ENCODE measurements at regions not wholly inside any gene's neighbourhood (a gene's known extent, or its start where the extent isn't known, plus 50 kb on each side); places are given as distances from the start of the nearest gene placed in this dataset.
"Not testable (repeated sequence)": the region's sequence is repeated elsewhere in the genome, so short reads cannot be mapped to it uniquely, and the experiment has no call there.

GRCh38 chr19:56978023-56978565, 137.6 kb upstream of the PEG3 start:
- DNase-seq = no peak

DNA sequence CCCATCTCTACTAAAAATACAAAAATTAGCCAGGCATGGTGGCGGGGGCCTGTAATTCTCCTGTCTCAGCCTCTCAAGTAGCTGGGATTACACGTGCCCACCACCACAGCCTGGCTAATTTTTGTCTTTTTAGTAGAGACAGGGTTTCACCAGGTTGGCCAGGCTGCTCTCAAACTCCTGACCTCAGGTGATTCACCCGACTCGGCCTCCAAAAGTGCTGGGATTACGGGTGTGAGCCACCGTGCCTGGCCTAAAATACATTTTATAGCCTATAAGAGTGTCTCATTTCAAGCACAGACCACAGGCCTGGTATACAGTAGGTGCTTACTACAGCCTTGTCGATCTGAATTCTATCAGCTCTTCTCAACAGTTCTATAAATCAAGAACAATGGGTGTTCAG, 139.5 kb upstream of the USP29 start:
- DNase-seq = not testable (repeated sequence)

- DNase-seq = no peak
Measured at GRCh38 chr19:56980906-56981305, 138.9 kb upstream of the USP29 start.

DNA sequence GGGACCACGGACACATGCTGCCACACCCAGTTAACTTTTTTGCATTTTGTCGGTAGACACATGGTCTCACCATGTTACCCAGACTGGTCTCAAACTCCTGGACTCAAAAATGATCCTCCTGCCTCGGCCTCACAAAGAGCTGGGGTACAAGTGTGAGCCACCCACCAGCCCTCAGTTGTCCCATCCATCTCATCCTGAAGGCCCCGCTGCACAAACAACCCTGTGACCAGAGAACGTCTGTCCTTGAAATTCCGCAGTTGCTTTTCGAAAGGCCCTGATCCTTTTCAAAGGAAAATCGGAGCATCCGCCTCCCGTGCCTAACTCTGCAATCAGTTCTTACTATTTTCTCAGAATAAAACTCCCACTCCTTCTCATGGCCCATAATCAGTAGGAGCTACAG, 138.3 kb upstream of the USP29 start:
- not testable (repeated sequence) for DNase-seq

- no peak for DNase-seq
Measured at GRCh38 chr19:56983171-56983570, 136.6 kb upstream of the USP29 start.

DNA sequence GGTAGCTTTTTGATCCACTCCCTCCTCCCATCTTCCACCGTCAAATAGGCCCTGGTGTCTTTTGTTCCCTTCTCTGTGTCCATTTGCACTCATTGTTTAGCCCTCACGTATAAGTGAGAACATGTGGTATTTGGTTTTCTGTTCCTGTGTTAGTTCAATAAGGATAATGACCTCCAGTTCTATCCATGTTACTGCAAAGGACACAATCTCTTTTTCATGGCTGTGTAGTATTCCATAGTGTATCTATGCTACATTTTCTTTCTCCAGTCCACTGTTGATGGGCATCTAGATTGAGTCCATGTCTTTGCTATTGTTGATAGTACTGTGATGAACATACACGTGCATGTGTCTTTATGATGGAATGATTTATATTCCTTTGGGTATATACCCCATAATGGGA, 136.0 kb upstream of the USP29 start:
- DNase-seq = no peak

DNA sequence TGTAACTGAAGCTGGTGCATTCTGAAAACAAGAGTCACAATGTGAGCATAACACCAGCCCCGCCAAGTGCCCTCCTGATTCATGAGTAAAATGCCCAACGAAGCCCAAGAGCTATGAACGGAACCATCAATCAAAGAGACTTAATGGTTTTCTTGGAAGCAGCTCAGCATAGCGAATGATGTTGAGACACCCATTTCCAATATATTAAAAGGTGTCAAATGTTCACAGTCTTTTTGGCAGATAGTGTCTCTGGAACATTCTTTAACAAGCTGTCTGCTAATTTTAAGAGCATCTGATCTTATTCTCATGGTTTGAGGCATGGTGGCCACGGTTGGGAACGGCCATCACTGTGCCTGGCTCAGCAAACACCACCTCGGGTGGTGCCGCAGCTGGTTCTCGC, 133.4 kb upstream of the USP29 start:
- no peak for DNase-seq

GRCh38 chr19:56987184-56987583, 132.6 kb upstream of the USP29 start:
- no peak for DNase-seq

DNA sequence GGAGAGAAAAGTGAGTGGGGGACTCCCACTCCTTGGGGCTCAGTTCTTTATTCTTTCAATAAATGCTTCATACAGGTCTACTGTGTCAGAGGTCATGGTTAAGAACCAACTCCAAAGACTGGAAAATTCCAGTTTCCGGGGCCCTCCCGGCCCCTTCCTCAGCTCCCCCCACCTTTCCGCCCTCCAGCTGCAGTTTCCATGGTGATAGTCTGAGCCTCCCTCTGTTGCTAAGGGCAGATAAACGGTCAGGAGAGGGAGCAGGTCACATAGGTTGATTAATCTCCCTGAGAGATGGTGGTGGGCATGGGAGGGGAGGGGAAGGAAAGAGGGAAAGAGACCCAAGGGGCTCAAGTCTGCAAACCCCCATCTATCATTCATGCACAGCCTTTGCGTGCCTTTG, 131.5 kb upstream of the USP29 start:
- no peak for DNase-seq

GRCh38 chr19:56991912-56992311, 127.9 kb upstream of the USP29 start:
- peak in 2 of 3 donors; percentile 33 to 57 for DNase-seq

GRCh38 chr19:56993851-56994250, 125.9 kb upstream of the USP29 start:
- no peak for DNase-seq

GRCh38 chr19:56994251-56995017, 125.4 kb upstream of the USP29 start:
- DNase-seq = no peak

GRCh38 chr19:56995303-56995702, 124.5 kb upstream of the USP29 start:
- peak in 1 of 3 donors; percentile 12 for DNase-seq

DNA sequence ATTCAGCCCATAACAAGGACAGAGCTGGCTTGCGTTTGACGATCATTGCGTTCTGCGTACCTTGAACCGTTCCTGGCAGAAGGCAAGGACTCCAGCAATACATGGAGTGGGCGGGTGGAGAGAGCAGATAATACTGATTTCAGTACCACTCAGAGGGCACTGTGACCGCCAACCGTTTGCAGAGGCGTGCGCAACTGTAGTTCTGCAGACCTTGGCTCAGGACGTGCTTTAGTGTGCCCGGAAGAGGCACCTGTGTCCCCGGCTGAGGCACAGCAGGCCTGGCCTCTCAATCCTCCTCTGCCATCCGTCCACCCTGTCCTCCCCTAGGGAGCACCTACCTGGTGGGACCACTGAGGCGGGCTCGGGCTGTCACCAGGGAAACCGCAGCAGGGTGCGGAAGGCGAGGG, 117.6 kb upstream of the USP29 start:
- no peak for DNase-seq

DNA sequence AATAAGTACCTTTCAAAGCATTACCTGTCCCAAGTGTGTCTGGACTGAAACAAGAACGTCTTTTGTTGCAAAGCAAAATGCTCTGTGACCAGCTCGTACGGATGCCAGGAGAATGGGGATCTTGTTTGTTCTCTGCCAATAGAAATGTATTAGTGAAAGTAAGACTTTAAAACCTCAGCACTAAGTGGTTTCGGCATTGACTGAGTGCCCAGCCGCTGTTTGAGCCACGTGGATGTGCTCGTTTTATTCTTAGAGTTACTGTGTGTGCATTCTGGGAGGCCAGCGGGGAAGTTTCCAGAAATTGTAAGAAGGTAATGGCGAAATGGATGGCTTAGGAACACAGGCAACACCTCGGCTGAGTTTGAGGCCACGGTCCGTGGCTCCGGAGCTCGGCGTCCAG, 117.1 kb upstream of the USP29 start:
- no peak for DNase-seq

GRCh38 chr19:57004418-57004817, 115.4 kb upstream of the USP29 start:
- DNase-seq = no peak

DNA sequence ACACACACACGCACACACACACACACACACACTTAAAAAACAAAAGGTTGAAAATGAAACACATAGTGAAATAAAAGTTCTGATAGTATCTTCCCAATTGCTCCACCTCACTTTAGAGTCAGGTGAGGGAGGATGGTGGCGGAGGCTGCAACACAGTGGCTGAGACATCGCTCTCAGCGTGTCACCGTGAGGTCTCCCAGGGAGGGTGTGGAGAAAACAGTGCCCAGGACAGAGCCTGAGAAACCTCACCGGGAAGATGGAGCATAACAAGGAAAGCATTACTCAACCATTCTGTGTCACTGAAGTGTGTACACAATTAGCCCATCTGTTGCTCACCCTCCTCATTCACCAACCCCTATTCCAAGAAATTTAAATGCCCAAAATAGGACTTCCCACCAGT, 111.4 kb upstream of the USP29 start:
- DNase-seq = no peak

- no peak for DNase-seq
Measured at GRCh38 chr19:57010541-57010940, 109.2 kb upstream of the USP29 start.

- DNase-seq = no peak
Measured at GRCh38 chr19:57016076-57016475, 103.7 kb upstream of the USP29 start.

- DNase-seq = no peak
Measured at GRCh38 chr19:57016491-57016890, 103.3 kb upstream of the USP29 start.

DNA sequence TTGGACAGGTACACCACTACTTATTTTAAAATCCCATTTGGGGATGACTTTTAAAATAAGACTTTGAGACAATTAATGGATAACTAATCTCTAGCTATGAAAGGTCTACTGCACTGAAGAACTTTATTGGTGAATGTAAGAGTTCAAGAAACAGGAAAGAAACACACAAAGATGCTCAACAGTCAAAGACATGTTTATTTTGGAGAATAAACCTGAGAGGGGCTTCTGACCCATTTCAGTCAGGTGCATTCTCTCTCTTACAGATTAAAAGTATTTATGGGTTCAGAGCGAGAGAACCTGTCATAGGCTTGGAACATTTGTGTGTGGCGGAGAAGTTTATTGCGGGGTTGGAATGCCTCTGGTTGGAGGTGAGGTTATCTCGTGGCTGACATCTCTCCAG, 94.3 kb upstream of the USP29 start:
- no peak for DNase-seq

GRCh38 chr19:57026476-57026875, 93.3 kb upstream of the USP29 start:
- DNase-seq = no peak

GRCh38 chr19:57027360-57027759, 92.4 kb upstream of the USP29 start:
- no peak for DNase-seq
